Lower leg skin (tissue), 3 donors: ENCODE measurements at regions not wholly inside any gene's neighbourhood (a gene's known extent, or its start where the extent isn't known, plus 50 kb on each side); places are given as distances from the start of the nearest gene placed in this dataset.

Source experiments
- CTCF ChIP-seq, 3 donors: fragments of 450-650 bp; IDR thresholded peaks; one replicate each; pipeline ENCODE4 v1.5.1; 2016; ENCODE audit warnings: antibody characterized with exemption in 3 of 3, mild to moderate bottlenecking in 3 of 3, moderate library complexity in 2 of 3
- POLR2A ChIP-seq, 2 donors: fragments of 450-650 bp; IDR thresholded peaks; one replicate each; pipeline ENCODE4 v1.6.1; 2016 to 2017; ENCODE audit warnings: antibody characterized with exemption in 2 of 2, mild to moderate bottlenecking in 1 of 2, moderate library complexity in 1 of 2

- TF ChIP-seq POLR2A (IDR thresholded peaks at IDR 0.05) (no peak), CTCF (IDR thresholded peaks at IDR 0.05) (no peak)
These were observed 209.7 kb downstream of the TEX36 start for GRCh38 chr10:125473143-125473793.
